ENCODE measurements at regions not wholly inside any gene's neighbourhood (a gene's known extent, or its start where the extent isn't known, plus 50 kb on each side); places are given as distances from the start of the nearest gene placed in this dataset.

- TF ChIP-seq CTCF (IDR thresholded peaks at IDR 0.05) (no peak), EZH2 (IDR thresholded peaks at IDR 0.05) (no peak)
Observed at GRCh38 chr5:125743939-125744338, 679.3 kb upstream of the GRAMD2B start.
